DOHH2 (cell line): ENCODE measurements at regions not wholly inside any gene's neighbourhood (a gene's known extent, or its start where the extent isn't known, plus 50 kb on each side); places are given as distances from the start of the nearest gene placed in this dataset.

Experiments used
- H3F3A ChIP-seq: fragments of 200-600 bp; sonication (generic), shearing (Covaris generic); 2 replicates; pipeline ENCODE4 v1.6.0; 2016; ENCODE audit warnings: antibody characterized with exemption, mild to moderate bottlenecking; ENCODE audit not compliant: control insufficient read depth, insufficient read depth
- H3K27ac ChIP-seq: fragments of 200-600 bp; sonication (generic); 2 replicates; pipeline ENCODE4 v1.5.1; 2014; ENCODE audit warnings: low read depth, mild to moderate bottlenecking, low read length, moderate library complexity
- H3K27me3 ChIP-seq: fragments of 200-600 bp; sonication (generic); 2 replicates; pipeline ENCODE4 v1.6.1; 2014; ENCODE audit warnings: mild to moderate bottlenecking, low read length, mixed read lengths; ENCODE audit not compliant: control insufficient read depth
- H3K36me3 ChIP-seq: fragments of 200-600 bp; sonication (generic); 2 replicates; pipeline ENCODE4 v1.6.1; 2014; ENCODE audit warnings: mild to moderate bottlenecking, low read length, moderate library complexity, mixed read lengths; ENCODE audit not compliant: control insufficient read depth
- H3K4me1 ChIP-seq: fragments of 200-600 bp; sonication (generic); 2 replicates; pipeline ENCODE4 v1.6.1; 2014; ENCODE audit warnings: mild to moderate bottlenecking, low read length, mixed read lengths; ENCODE audit not compliant: control insufficient read depth
- H3K4me2 ChIP-seq: fragments of 200-600 bp; sonication (generic); 2 replicates; pipeline ENCODE4 v1.6.0; 2014; ENCODE audit warnings: mild to moderate bottlenecking, low read length, moderate library complexity
- H3K4me3 ChIP-seq: fragments of 200-600 bp; sonication (generic); 2 replicates; pipeline ENCODE4 v1.5.1; 2014; ENCODE audit warnings: mild to moderate bottlenecking, low read length, mixed read lengths
- H3K79me2 ChIP-seq: fragments of 200-600 bp; sonication (generic); 2 replicates; pipeline ENCODE4 v1.6.1; 2014; ENCODE audit warnings: mild to moderate bottlenecking, low read length, mixed read lengths; ENCODE audit not compliant: control insufficient read depth
- H3K9me2 ChIP-seq: fragments of 200-600 bp; sonication (generic); replicated peaks from 2 replicates; pipeline ENCODE4 v1.6.1; 2014; ENCODE audit warnings: mild to moderate bottlenecking, low read length, mixed read lengths; ENCODE audit not compliant: control insufficient read depth
- H3K9me3 ChIP-seq: fragments of 200-600 bp; sonication (generic); 2 replicates; pipeline ENCODE4 v1.6.1; 2014; ENCODE audit warnings: antibody characterized with exemption, low read length, mixed read lengths; ENCODE audit not compliant: control insufficient read depth, insufficient read depth
- H4K20me1 ChIP-seq: fragments of 200-600 bp; sonication (generic); 2 replicates; pipeline ENCODE4 v1.6.0; 2014; ENCODE audit warnings: low read depth, mild to moderate bottlenecking, antibody characterized with exemption, low read length, moderate library complexity; ENCODE audit not compliant: control insufficient read depth, insufficient read depth
- EZH2phosphoT487 ChIP-seq: fragments of 200-600 bp; sonication (generic); IDR thresholded peaks from 2 replicates; pipeline ENCODE4 v1.6.1; 2017; ENCODE audit warnings: borderline replicate concordance, mild to moderate bottlenecking, antibody characterized with exemption, low read length, moderate library complexity, mixed read lengths
- TF ChIP-seq, protein P1 (sequence below): fragments of 200-600 bp; sonication (generic); IDR thresholded peaks from one replicate; pipeline ENCODE4 v1.5.1; 2014; ENCODE audit warnings: antibody characterized with exemption, mild to moderate bottlenecking, low read depth, low read length; ENCODE audit not compliant: poor library complexity, severe bottlenecking

DNA sequence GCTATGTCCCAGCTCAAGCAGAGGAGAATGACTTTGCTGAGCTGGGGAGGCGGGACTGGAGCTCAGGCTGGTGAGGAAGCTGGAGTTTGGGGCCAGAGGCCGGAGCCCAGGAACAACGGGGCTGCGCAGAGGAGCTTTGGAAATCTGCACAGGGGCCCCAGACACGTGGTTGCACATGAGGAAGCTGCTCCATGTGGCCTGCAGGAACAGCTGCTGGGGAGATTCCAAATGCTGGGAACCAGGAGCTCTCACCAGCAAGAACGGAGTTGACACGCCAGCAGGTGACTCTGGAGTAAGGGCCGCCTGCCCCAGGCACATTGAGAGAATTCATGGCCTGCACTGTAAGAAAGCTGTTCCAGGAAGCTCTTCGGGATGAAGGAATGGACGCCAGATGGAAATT lies 91.0 kb downstream of the OLFM1 start:
- TF ChIP-seq, protein P1, sequence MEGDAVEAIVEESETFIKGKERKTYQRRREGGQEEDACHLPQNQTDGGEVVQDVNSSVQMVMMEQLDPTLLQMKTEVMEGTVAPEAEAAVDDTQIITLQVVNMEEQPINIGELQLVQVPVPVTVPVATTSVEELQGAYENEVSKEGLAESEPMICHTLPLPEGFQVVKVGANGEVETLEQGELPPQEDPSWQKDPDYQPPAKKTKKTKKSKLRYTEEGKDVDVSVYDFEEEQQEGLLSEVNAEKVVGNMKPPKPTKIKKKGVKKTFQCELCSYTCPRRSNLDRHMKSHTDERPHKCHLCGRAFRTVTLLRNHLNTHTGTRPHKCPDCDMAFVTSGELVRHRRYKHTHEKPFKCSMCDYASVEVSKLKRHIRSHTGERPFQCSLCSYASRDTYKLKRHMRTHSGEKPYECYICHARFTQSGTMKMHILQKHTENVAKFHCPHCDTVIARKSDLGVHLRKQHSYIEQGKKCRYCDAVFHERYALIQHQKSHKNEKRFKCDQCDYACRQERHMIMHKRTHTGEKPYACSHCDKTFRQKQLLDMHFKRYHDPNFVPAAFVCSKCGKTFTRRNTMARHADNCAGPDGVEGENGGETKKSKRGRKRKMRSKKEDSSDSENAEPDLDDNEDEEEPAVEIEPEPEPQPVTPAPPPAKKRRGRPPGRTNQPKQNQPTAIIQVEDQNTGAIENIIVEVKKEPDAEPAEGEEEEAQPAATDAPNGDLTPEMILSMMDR: no peak
- no peak for TF ChIP-seq EZH2phosphoT487
- Histone ChIP-seq H4K20me1 (no peaks in the 10 kb centered on the region), H3F3A (no peaks in the 10 kb centered on the region), H3K4me3 (no peak overlapping the region), H3K9me3 (no peaks in the 10 kb centered on the region), H3K36me3 (no peaks in the 10 kb centered on the region), H3K4me2 (no peak overlapping the region), H3K27ac (no peak overlapping the region), H3K27me3 (no peaks in the 10 kb centered on the region), H3K4me1 (no peaks in the 10 kb centered on the region), H3K9me2 (no peaks in the 10 kb centered on the region), H3K79me2 (no peaks in the 10 kb centered on the region)

DNA sequence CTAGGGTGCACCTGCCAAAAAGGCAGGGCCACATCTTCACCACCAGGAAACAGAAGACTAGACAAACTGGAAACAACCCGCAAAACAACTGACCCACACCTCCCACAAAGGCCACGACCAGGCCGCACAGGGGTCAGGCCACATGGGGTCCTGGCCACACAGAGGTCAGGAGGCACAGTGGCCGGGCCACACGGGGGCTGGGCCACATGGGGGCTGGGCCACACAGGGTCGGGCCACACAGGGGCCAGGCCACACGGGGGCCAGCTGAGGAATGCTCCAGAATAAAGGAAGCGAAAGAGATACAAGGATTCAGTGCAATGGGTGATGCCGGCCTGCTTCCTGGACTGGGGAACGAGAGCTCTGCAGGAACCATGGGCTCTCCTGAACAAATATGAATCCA lies 91.6 kb downstream of the OLFM1 start:
- Histone ChIP-seq H3K36me3 (no peaks in the 10 kb centered on the region), H3K79me2 (no peaks in the 10 kb centered on the region), H4K20me1 (no peaks in the 10 kb centered on the region), H3K4me2 (no peak overlapping the region), H3K27ac (no peak overlapping the region), H3K27me3 (no peaks in the 10 kb centered on the region), H3K9me2 (no peaks in the 10 kb centered on the region), H3K9me3 (no peaks in the 10 kb centered on the region), H3K4me3 (no peak overlapping the region), H3F3A (no peaks in the 10 kb centered on the region), H3K4me1 (no peaks in the 10 kb centered on the region)
- TF ChIP-seq EZH2phosphoT487: no peak
- TF ChIP-seq, protein P1: no peak

DNA sequence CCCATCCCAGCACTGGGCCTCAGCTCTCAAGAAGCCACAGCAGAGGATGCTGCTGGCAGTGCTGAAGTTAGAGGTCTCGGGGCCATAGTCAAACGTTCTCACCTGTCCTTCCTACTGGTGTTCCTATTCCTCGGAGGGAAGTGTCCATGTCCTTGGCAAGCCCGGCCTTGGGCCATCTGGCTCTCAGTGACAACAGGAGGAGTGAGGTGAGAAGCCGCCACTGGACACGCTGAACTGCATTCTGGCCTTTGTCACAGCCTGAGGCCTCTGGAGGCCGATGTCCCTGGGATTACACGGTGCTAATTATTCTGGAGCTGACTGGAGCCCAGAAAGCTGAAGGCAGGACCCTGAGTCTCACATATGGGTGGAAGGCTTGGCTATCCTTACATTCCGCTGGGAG lies 92.5 kb downstream of the OLFM1 start:
- H3K9me2 ChIP-seq: no peaks in the 10 kb centered on the region
- no peaks in the 10 kb centered on the region for H3K79me2 ChIP-seq
- no peaks in the 10 kb centered on the region for H3K4me1 ChIP-seq
- no peaks in the 10 kb centered on the region for H3F3A ChIP-seq
- no peaks in the 10 kb centered on the region for H3K27me3 ChIP-seq
- no peaks in the 10 kb centered on the region for H4K20me1 ChIP-seq
- no peak overlapping the region for H3K4me2 ChIP-seq
- no peak overlapping the region for H3K27ac ChIP-seq
- no peaks in the 10 kb centered on the region for H3K36me3 ChIP-seq
- no peak overlapping the region for H3K4me3 ChIP-seq
- no peaks in the 10 kb centered on the region for H3K9me3 ChIP-seq
- TF ChIP-seq, protein P1: no peak
- no peak for TF ChIP-seq EZH2phosphoT487

DNA sequence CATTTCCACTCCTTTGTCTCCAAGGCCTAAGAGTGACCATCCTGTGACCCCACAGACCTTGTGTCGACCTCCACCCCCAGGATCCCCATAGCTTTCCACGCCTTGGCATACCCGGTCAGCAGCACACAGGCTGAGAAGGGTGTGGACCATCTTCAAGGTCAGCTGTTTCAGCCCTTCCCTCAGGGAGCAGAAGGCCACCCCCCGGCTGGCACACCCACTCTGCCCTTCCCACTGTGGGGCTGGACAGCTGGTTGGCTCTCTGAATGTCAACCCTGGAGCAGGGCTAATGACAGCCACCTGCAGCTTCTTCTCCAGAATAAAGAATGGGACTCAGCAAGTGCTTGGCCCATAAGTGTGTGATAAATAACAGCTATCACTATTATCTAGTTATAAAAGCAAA lies 93.1 kb downstream of the OLFM1 start:
- TF ChIP-seq, protein P1: no peak
- TF ChIP-seq EZH2phosphoT487: no peak
- Histone ChIP-seq H3K4me1 (no peaks in the 10 kb centered on the region), H3K36me3 (no peaks in the 10 kb centered on the region), H3K9me3 (no peaks in the 10 kb centered on the region), H3F3A (no peaks in the 10 kb centered on the region), H4K20me1 (no peaks in the 10 kb centered on the region), H3K4me2 (no peak overlapping the region), H3K9me2 (no peaks in the 10 kb centered on the region), H3K4me3 (no peak overlapping the region), H3K27ac (no peak overlapping the region), H3K79me2 (no peaks in the 10 kb centered on the region), H3K27me3 (no peaks in the 10 kb centered on the region)
